Panc1 (cell line): ENCODE measurements at regions not wholly inside any gene's neighbourhood (a gene's known extent, or its start where the extent isn't known, plus 50 kb on each side); places are given as distances from the start of the nearest gene placed in this dataset.

Source experiments
- CTCF ChIP-seq: fragments of 450-650 bp; IDR thresholded peaks from 2 replicates; pipeline ENCODE4 v1.5.1; 2017; ENCODE audit warnings: mild to moderate bottlenecking
- POLR2AphosphoS5 ChIP-seq: IDR thresholded peaks from 2 replicates; pipeline ENCODE4 v1.6.1; 2012; ENCODE audit warnings: mild to moderate bottlenecking, low read depth, low read length, moderate library complexity
- REST ChIP-seq, 2 experiments: IDR thresholded peaks; 2 replicates each; pipeline ENCODE4 v1.6.1; 2011 to 2012; ENCODE audit warnings: low read depth in 2 of 2, control low read depth in 1 of 2, low read length in 1 of 2, mild to moderate bottlenecking in 1 of 2, moderate library complexity in 1 of 2; ENCODE audit not compliant: insufficient read depth in 1 of 2
- SIN3A ChIP-seq: IDR thresholded peaks from 2 replicates; pipeline ENCODE4 v1.6.1; 2012; ENCODE audit warnings: low read depth, mild to moderate bottlenecking, low read length, moderate library complexity, borderline replicate concordance; ENCODE audit not compliant: insufficient read depth
- TCF7L2 ChIP-seq: IDR thresholded peaks from 2 replicates; pipeline ENCODE4 v1.6.1; 2011; ENCODE audit warnings: mild to moderate bottlenecking, low read depth, low read length, inconsistent platforms

GRCh38 chr7:68433462-68434070, 1164.7 kb upstream of the AUTS2 start:
- TF ChIP-seq CTCF (no peak), POLR2AphosphoS5 (no peak), SIN3A (no peak), REST (IDR thresholded peaks at IDR 0.05; ENCODE audit: insufficient read depth in 1 of 2, low read depth in 2 of 2, low read length in 1 of 2) (no peak), TCF7L2 (no peak)
